SK-N-SH treated with all-trans-retinoic acid at 6 μM for 48 hours (cell line): ENCODE measurements at regions not wholly inside any gene's neighbourhood (a gene's known extent, or its start where the extent isn't known, plus 50 kb on each side); places are given as distances from the start of the nearest gene placed in this dataset.

Experiments used
- ARNTL ChIP-seq: fragments of 450-650 bp; formaldehyde crosslinking; IDR thresholded peaks from 2 replicates; pipeline ENCODE4 v1.5.0; 2020; ENCODE audit warnings: low read depth, mild to moderate bottlenecking, moderate library complexity, borderline replicate concordance
- CSDC2 ChIP-seq: fragments of 250-450 bp; sonication (Bioruptor Pico); IDR thresholded peaks from 2 replicates; pipeline ENCODE4 v1.5.0; 2020; ENCODE audit warnings: mild to moderate bottlenecking, moderate library complexity
- SNAI2 ChIP-seq: fragments of 250-450 bp; sonication (Bioruptor Pico); IDR thresholded peaks from 2 replicates; pipeline ENCODE4 v1.5.0; 2020; ENCODE audit warnings: mild to moderate bottlenecking, moderate library complexity
- ZNF70 ChIP-seq: fragments of 450-650 bp; formaldehyde crosslinking; IDR thresholded peaks from 2 replicates; pipeline ENCODE4 v1.5.0; 2020; ENCODE audit warnings: mild to moderate bottlenecking, moderate library complexity
- TF ChIP-seq, protein P1 (sequence below): fragments of 250-450 bp; sonication (Bioruptor Pico); IDR thresholded peaks from 2 replicates; pipeline ENCODE4 v1.8.0; 2021; ENCODE audit warnings: low read depth, mild to moderate bottlenecking, moderate library complexity, borderline replicate concordance
- TF ChIP-seq, protein P2 (sequence below): fragments of 250-450 bp; sonication (Bioruptor Pico); IDR thresholded peaks from 2 replicates; pipeline ENCODE4 v1.8.0; 2020; ENCODE audit warnings: mild to moderate bottlenecking, moderate library complexity, borderline replicate concordance
- TF ChIP-seq, protein P3 (sequence below): fragments of 250-450 bp; sonication (Bioruptor Pico); IDR thresholded peaks from 2 replicates; pipeline ENCODE4 v1.5.1; 2020; ENCODE audit warnings: low read depth, mild to moderate bottlenecking, moderate library complexity

DNA sequence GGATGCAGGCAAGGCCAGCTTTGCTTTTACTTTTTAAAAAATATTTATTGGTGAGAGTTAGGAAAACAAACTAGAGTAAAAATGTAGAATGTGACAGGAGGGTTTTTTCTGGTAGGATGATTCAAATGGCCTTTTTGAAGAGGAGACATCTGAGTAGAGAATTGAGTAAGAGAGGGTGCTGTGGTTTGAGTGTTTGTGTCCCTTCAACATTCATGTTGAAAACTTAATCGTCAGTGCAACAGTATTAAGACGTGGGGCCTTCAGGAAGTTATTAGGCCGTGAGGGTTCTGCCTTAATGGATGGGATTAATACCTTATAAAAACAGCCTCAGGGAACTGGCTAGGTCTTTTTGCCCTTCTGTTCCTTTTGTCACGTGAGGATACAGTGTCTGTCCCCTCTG lies 288.8 kb upstream of the C11orf87 start:
- TF ChIP-seq, protein P1, sequence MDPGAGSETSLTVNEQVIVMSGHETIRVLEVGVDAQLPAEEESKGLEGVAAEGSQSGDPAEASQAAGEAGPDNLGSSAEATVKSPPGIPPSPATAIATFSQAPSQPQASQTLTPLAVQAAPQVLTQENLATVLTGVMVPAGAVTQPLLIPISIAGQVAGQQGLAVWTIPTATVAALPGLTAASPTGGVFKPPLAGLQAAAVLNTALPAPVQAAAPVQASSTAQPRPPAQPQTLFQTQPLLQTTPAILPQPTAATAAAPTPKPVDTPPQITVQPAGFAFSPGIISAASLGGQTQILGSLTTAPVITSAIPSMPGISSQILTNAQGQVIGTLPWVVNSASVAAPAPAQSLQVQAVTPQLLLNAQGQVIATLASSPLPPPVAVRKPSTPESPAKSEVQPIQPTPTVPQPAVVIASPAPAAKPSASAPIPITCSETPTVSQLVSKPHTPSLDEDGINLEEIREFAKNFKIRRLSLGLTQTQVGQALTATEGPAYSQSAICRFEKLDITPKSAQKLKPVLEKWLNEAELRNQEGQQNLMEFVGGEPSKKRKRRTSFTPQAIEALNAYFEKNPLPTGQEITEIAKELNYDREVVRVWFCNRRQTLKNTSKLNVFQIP (CRISPR knock-in tag) = no peak
- TF ChIP-seq, protein P2, sequence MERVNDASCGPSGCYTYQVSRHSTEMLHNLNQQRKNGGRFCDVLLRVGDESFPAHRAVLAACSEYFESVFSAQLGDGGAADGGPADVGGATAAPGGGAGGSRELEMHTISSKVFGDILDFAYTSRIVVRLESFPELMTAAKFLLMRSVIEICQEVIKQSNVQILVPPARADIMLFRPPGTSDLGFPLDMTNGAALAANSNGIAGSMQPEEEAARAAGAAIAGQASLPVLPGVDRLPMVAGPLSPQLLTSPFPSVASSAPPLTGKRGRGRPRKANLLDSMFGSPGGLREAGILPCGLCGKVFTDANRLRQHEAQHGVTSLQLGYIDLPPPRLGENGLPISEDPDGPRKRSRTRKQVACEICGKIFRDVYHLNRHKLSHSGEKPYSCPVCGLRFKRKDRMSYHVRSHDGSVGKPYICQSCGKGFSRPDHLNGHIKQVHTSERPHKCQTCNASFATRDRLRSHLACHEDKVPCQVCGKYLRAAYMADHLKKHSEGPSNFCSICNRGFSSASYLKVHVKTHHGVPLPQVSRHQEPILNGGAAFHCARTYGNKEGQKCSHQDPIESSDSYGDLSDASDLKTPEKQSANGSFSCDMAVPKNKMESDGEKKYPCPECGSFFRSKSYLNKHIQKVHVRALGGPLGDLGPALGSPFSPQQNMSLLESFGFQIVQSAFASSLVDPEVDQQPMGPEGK (CRISPR knock-in tag) = no peak
- TF ChIP-seq CSDC2 (CRISPR knock-in tag) (no peak), ARNTL (no peak), SNAI2 (CRISPR knock-in tag) (no peak), ZNF70 (CRISPR knock-in tag) (no peak)
- TF ChIP-seq, protein P3, sequence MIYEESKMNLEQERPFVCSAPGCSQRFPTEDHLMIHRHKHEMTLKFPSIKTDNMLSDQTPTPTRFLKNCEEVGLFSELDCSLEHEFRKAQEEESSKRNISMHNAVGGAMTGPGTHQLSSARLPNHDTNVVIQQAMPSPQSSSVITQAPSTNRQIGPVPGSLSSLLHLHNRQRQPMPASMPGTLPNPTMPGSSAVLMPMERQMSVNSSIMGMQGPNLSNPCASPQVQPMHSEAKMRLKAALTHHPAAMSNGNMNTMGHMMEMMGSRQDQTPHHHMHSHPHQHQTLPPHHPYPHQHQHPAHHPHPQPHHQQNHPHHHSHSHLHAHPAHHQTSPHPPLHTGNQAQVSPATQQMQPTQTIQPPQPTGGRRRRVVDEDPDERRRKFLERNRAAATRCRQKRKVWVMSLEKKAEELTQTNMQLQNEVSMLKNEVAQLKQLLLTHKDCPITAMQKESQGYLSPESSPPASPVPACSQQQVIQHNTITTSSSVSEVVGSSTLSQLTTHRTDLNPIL (CRISPR knock-in tag) = no peak
